Transverse colon (tissue), 4 donors: ENCODE measurements at regions not wholly inside any gene's neighbourhood (a gene's known extent, or its start where the extent isn't known, plus 50 kb on each side); places are given as distances from the start of the nearest gene placed in this dataset.

Source experiments
- POLR2A ChIP-seq: fragments of 450-650 bp; IDR thresholded peaks from one replicate; pipeline ENCODE4 v1.6.1; 2016; ENCODE audit warnings: antibody characterized with exemption, mild to moderate bottlenecking, moderate library complexity
- POLR2AphosphoS5 ChIP-seq, 3 donors: sonication (generic); formaldehyde crosslinking; IDR thresholded peaks; one replicate each; pipeline ENCODE4 v1.6.1; 2016; ENCODE audit warnings: antibody characterized with exemption in 3 of 3
- TF ChIP-seq, protein P1 (sequence below), 5 experiments: fragments of 200-600 bp in 3 of 5; fragments of 450-650 bp in 2 of 5; sonication (generic) in 3 of 5; IDR thresholded peaks; 1 replicate in 2 of 5; 2 replicates in 3 of 5; pipeline ENCODE4 v1.5.1; 2016 to 2017; ENCODE audit warnings: antibody characterized with exemption in 5 of 5, inconsistent platforms in 3 of 5, mild to moderate bottlenecking in 2 of 5, moderate library complexity in 1 of 5

GRCh38 chr5:112612663-112613062 is 125.0 kb upstream of the APC start:
- TF ChIP-seq, protein P1, sequence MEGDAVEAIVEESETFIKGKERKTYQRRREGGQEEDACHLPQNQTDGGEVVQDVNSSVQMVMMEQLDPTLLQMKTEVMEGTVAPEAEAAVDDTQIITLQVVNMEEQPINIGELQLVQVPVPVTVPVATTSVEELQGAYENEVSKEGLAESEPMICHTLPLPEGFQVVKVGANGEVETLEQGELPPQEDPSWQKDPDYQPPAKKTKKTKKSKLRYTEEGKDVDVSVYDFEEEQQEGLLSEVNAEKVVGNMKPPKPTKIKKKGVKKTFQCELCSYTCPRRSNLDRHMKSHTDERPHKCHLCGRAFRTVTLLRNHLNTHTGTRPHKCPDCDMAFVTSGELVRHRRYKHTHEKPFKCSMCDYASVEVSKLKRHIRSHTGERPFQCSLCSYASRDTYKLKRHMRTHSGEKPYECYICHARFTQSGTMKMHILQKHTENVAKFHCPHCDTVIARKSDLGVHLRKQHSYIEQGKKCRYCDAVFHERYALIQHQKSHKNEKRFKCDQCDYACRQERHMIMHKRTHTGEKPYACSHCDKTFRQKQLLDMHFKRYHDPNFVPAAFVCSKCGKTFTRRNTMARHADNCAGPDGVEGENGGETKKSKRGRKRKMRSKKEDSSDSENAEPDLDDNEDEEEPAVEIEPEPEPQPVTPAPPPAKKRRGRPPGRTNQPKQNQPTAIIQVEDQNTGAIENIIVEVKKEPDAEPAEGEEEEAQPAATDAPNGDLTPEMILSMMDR (IDR thresholded peaks at IDR 0.05): no peak
- TF ChIP-seq POLR2A (no peak), POLR2AphosphoS5 (IDR thresholded peaks at IDR 0.05) (no peak)
